ENCODE measurements at regions not wholly inside any gene's neighbourhood (a gene's known extent, or its start where the extent isn't known, plus 50 kb on each side); places are given as distances from the start of the nearest gene placed in this dataset.

- DNase-seq (ENCODE audit: low read depth): no peak
Observed at GRCh38 chr4:135316266-135316779, 1114.7 kb upstream of the PABPC4L start.

GRCh38 chr4:135290136-135290535 is 1088.5 kb upstream of the PABPC4L start:
- DNase-seq (ENCODE audit: low read depth): no peak

- DNase-seq (ENCODE audit: low read depth): no peak
Observed at GRCh38 chr4:135283934-135284333, 1082.3 kb upstream of the PABPC4L start.

GRCh38 chr4:135282676-135283075 is 1081.1 kb upstream of the PABPC4L start:
- DNase-seq (ENCODE audit: low read depth): peak; percentile 24

- peak; percentile 25 for DNase-seq (ENCODE audit: low read depth)
Observed at GRCh38 chr4:135281230-135281629, 1079.6 kb upstream of the PABPC4L start.

- DNase-seq (ENCODE audit: low read depth): no peak
Observed at GRCh38 chr4:135277980-135278315, 1076.4 kb upstream of the PABPC4L start.

- peak; percentile 67 for DNase-seq (ENCODE audit: low read depth)
Observed at GRCh38 chr4:135277068-135277979, 1075.7 kb upstream of the PABPC4L start.

- DNase-seq (ENCODE audit: low read depth): peak; percentile 41
Observed at GRCh38 chr4:135274416-135274815, 1072.8 kb upstream of the PABPC4L start.

- DNase-seq (ENCODE audit: low read depth): no peak
Observed at GRCh38 chr4:135269125-135269890, 1067.7 kb upstream of the PABPC4L start.

- DNase-seq (ENCODE audit: low read depth): no peak
Observed at GRCh38 chr4:135268369-135268768, 1066.8 kb upstream of the PABPC4L start.

- peak; percentile 1 for DNase-seq (ENCODE audit: low read depth)
Observed at GRCh38 chr4:135267148-135267865, 1065.7 kb upstream of the PABPC4L start.

- peak; percentile 61 for DNase-seq (ENCODE audit: low read depth)
Observed at GRCh38 chr4:135256111-135256510, 1054.5 kb upstream of the PABPC4L start.

GRCh38 chr4:135250040-135250439 is 1048.5 kb upstream of the PABPC4L start:
- no peak for DNase-seq (ENCODE audit: low read depth)

GRCh38 chr4:135249024-135249423 is 1047.4 kb upstream of the PABPC4L start:
- DNase-seq (ENCODE audit: low read depth): no peak

GRCh38 chr4:135244696-135245095 is 1043.1 kb upstream of the PABPC4L start:
- DNase-seq (ENCODE audit: low read depth): peak; percentile 20

- peak; percentile 45 for DNase-seq (ENCODE audit: low read depth)
Observed at GRCh38 chr4:135244056-135244455, 1042.5 kb upstream of the PABPC4L start.

GRCh38 chr4:135240796-135241195 is 1039.2 kb upstream of the PABPC4L start:
- DNase-seq (ENCODE audit: low read depth): no peak

GRCh38 chr4:135239964-135240363 is 1038.4 kb upstream of the PABPC4L start:
- peak; percentile 3 for DNase-seq (ENCODE audit: low read depth)

- DNase-seq (ENCODE audit: low read depth): peak; percentile 30
Observed at GRCh38 chr4:135238940-135239339, 1037.4 kb upstream of the PABPC4L start.

- DNase-seq (ENCODE audit: low read depth): no peak
Observed at GRCh38 chr4:135236048-135236447, 1034.5 kb upstream of the PABPC4L start.

GRCh38 chr4:135227842-135228241 is 1026.3 kb upstream of the PABPC4L start:
- DNase-seq (ENCODE audit: low read depth): no peak

GRCh38 chr4:135225551-135225950 is 1024.0 kb upstream of the PABPC4L start:
- no peak for DNase-seq (ENCODE audit: low read depth)
